ENCODE measurements at regions not wholly inside any gene's neighbourhood (a gene's known extent, or its start where the extent isn't known, plus 50 kb on each side); places are given as distances from the start of the nearest gene placed in this dataset.
A peak's percentile ranks its signal among the peaks of the same experiment; 100 is the strongest.

DNA sequence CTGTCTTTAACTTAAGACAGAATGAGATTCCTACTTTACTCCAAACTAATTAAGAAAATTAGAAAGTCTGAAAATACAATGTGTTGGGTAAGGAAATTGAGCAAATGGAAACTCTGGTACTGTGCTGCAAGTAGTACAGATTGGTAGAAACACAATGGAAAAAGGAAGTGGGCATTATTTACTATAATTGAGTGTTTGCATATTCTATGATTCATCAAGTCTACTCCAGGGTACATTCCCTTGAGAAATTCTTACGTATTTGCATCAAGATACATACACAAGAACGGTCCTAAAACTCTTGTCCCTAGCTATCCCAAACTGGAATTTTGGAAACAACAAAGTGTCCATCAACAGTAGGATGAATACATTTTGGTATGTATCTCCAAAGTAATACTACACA, 123.5 kb upstream of the TARS1 start:
- TF ChIP-seq, protein P1, sequence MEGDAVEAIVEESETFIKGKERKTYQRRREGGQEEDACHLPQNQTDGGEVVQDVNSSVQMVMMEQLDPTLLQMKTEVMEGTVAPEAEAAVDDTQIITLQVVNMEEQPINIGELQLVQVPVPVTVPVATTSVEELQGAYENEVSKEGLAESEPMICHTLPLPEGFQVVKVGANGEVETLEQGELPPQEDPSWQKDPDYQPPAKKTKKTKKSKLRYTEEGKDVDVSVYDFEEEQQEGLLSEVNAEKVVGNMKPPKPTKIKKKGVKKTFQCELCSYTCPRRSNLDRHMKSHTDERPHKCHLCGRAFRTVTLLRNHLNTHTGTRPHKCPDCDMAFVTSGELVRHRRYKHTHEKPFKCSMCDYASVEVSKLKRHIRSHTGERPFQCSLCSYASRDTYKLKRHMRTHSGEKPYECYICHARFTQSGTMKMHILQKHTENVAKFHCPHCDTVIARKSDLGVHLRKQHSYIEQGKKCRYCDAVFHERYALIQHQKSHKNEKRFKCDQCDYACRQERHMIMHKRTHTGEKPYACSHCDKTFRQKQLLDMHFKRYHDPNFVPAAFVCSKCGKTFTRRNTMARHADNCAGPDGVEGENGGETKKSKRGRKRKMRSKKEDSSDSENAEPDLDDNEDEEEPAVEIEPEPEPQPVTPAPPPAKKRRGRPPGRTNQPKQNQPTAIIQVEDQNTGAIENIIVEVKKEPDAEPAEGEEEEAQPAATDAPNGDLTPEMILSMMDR (IDR thresholded peaks at IDR 0.05; ENCODE audit: low read length, missing control alignments) = no peak
- DNase-seq (ENCODE audit: low read depth) = peak; percentile 79
- H3K4me3 ChIP-seq (replicated peaks; ENCODE audit: low read depth, low read length) = no peak overlapping the region

DNA sequence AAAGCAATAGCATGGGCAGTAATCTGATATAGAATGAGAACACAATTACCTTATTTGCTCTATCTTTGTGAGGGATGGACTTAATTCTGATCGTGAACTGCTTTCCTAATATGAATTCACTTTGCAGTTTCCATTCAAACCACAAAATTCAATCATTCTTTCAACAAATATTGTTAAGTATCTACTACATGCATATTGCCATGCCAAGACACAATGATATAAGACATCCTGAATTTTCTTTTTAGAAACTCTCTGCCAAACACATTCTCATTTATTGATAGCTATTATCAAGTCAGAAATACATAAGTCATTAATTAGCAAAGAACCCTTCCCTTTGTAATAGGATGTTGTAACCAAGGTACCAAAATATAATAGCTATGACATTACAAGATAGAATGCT, 121.6 kb upstream of the TARS1 start:
- DNase-seq (ENCODE audit: low read depth) = no peak
- TF ChIP-seq, protein P1 (IDR thresholded peaks at IDR 0.05; ENCODE audit: low read length, missing control alignments) = no peak
- no peak overlapping the region for H3K4me3 ChIP-seq (replicated peaks; ENCODE audit: low read depth, low read length)

DNA sequence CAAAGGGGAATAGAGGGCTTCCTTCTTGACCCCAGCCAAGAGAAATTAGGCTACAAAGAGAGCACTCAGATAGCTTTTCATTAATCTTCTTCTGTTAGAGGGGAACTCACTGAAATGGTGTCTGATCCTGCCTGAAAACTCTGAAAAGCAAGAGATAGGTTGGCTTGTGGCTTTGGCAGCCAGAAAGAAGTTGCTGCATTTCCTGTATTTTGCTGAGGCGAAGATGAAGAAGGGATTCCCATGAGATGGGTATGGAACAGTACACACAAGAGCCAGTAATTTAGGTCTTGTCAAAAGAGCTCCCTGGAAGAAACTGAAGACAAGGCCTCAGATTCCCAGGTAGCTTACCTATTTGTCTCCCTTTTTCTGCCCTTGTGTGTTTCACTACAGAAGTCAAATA, 120.9 kb upstream of the TARS1 start:
- peak; percentile 76 for DNase-seq (ENCODE audit: low read depth)
- H3K4me3 ChIP-seq (replicated peaks; ENCODE audit: low read depth, low read length) = no peak overlapping the region
- TF ChIP-seq, protein P1 (IDR thresholded peaks at IDR 0.05; ENCODE audit: low read length, missing control alignments) = no peak

DNA sequence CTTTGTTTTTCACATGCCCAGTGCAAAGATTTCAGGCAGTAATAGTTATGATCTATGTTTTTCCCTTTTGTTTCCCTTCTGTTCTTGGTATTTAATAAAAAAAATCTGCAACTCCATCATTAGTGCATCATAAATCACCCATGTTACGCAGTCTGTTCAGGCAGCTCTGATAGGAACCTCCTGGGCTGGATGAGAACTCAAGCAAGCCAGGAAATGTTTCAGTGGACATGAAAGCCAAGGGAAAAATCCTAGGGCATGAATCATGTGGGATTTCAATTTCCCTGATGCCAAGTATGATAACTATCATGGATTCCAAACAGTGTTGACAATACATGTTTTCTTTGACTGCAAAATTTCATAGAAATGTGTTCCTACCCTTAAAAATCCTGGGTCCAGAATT, 119.7 kb upstream of the TARS1 start:
- H3K4me3 ChIP-seq (replicated peaks; ENCODE audit: low read depth, low read length) = no peak overlapping the region
- TF ChIP-seq, protein P1 (IDR thresholded peaks at IDR 0.05; ENCODE audit: low read length, missing control alignments) = no peak
- peak; percentile 100 for DNase-seq (ENCODE audit: low read depth)

DNA sequence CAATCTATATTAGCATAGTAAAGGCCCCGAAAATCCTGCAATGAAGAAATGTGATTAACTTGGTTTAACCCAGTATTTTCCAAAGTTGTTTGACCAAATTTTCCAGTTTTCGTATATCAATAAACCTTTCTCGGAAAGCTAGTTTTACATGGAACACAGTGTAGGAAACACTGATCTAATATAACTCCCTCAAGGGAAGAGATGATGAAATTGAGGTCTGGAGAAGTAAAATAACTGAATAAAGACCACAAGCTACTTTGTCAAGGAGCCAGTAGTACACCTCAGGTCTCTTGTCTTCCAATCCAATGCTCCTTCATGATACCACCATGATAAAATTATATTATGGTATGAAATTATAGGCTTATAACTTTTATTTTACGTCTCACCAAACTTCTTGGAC, 118.1 kb upstream of the TARS1 start:
- H3K4me3 ChIP-seq (replicated peaks; ENCODE audit: low read depth, low read length) = no peak overlapping the region
- no peak for DNase-seq (ENCODE audit: low read depth)
- TF ChIP-seq, protein P1 (IDR thresholded peaks at IDR 0.05; ENCODE audit: low read length, missing control alignments) = no peak

DNA sequence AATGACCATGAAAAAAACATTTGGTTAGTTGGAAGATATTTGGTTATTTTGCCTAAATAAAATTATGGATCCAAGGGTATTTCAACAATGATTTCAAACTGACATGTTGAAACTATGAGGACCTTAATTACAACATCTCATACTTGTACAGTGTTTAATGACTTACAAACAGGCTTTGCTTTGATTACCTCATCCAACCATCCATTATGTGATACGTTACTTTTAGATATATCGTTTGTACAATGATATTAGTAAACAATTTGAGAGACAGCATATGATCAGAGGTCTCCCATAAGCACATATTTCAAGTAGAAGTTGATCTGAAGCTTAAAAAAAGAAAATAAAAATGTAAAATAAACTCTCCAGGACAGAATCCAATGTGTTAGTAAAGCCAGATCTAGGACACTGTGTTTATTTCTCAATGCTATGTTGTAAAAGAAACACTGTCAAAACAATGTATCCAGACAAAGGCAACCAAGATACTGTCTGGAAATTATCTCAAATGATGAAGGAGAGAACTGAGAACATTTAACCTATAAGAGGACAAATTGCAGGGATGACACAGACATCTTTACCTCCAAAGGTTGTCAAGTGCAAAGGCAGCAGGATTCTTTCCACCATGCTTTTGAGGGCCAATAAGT, 116.0 kb upstream of the TARS1 start:
- no peak for DNase-seq (ENCODE audit: low read depth)
- TF ChIP-seq, protein P1 (IDR thresholded peaks at IDR 0.05; ENCODE audit: low read length, missing control alignments) = no peak
- no peak overlapping the region for H3K4me3 ChIP-seq (replicated peaks; ENCODE audit: low read depth, low read length)

DNA sequence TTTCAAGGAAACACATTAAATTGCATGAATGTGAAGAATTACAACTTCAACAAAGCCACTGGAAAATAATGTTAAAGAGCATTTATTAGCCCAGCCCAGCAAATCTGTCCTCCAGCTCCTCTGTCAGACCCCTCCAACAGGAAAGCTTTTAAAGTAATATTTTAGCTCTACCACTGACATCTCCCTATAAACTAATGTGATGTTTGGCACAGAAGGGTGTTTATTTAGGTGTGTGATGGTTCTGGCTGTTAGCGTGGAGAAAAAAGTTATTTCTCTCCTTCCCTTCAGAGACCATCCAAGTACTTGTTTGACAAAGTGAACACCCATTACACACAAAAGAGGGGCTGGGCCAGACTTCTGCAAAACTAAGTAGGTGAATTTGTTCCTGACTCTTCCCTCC, 111.9 kb upstream of the TARS1 start:
- DNase-seq (ENCODE audit: low read depth) = no peak
- H3K4me3 ChIP-seq (replicated peaks; ENCODE audit: low read depth, low read length) = no peak overlapping the region
- TF ChIP-seq, protein P1 (IDR thresholded peaks at IDR 0.05; ENCODE audit: low read length, missing control alignments) = no peak
